AG10803 (cell line): ENCODE measurements at regions not wholly inside any gene's neighbourhood (a gene's known extent, or its start where the extent isn't known, plus 50 kb on each side); places are given as distances from the start of the nearest gene placed in this dataset.

ENCODE experiments used
- DNase-seq: peaks from one replicate; pipeline ENCODE4 v3.0.0; 2010; ENCODE audit warnings: low read depth
- H3K4me3 ChIP-seq: 2 replicates; pipeline ENCODE4 v1.5.1; 2011; ENCODE audit warnings: mild to moderate bottlenecking, low read length, control low read depth
- CTCF ChIP-seq: conservative IDR thresholded peaks from 2 replicates; pipeline ENCODE4 v1.5.1; 2011; ENCODE audit warnings: mild to moderate bottlenecking, low read length, control low read depth, inconsistent platforms

GRCh38 chr9:93391898-93392297 is 59.6 kb upstream of the FAM120A start:
- TF ChIP-seq CTCF, result no peak
- H3K4me3 ChIP-seq, result no peak overlapping the region
- DNase-seq, result no peak

GRCh38 chr9:93392974-93393373 is 58.5 kb upstream of the FAM120A start:
- TF ChIP-seq CTCF, result no peak
- no peak overlapping the region for H3K4me3 ChIP-seq
- no peak for DNase-seq
